Cardiac fibroblast (primary cell): ENCODE measurements at regions not wholly inside any gene's neighbourhood (a gene's known extent, or its start where the extent isn't known, plus 50 kb on each side); places are given as distances from the start of the nearest gene placed in this dataset.

Experiments
- DNase-seq, 2 donors: peaks; one replicate each; pipeline versions ENCODE4 v3.0.0 to v3.0.0-alpha.2; 2010; ENCODE audit warnings: low read depth in 2 of 2
- H3K4me3 ChIP-seq, 2 donors: replicated peaks in 1 of 2; 1 replicate in 1 of 2; 2 replicates in 1 of 2; pipeline ENCODE4 v1.5.1; 2011; ENCODE audit warnings: low read depth in 2 of 2, low read length in 2 of 2, mild to moderate bottlenecking in 2 of 2, moderate library complexity in 1 of 2
- CTCF ChIP-seq: IDR thresholded peaks from one replicate; pipeline ENCODE4 v1.5.1; 2011; ENCODE audit warnings: low read depth, mild to moderate bottlenecking, low read length, inconsistent platforms

- TF ChIP-seq CTCF, result no peak
- no peak overlapping the region for H3K4me3 ChIP-seq
- no peak for DNase-seq
These were observed 180.0 kb upstream of the DMAC1 start for GRCh38 chr9:7979611-7980010.

- TF ChIP-seq CTCF, result no peak
- no peak for DNase-seq
- H3K4me3 ChIP-seq, result no peak overlapping the region
These were observed 178.0 kb upstream of the DMAC1 start for GRCh38 chr9:7977586-7977985.

DNA sequence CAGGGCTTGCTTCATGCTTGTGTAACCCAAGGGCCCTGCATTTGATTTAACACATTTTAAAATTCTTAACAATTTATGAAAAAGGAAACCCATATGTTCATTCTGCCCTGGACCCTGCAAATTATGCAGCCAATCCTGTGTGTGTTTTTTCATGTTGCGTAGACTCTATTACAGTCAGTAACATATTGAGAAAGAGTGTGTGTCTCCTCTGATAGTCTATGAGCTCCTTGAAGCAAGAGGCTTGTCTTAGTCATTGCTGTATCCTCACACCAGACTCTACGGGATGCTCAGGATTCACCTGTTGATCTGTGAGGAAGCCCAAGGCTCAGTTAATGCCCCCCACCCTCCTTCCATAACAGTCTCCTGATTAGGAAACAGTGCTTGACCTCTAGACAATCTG is 177.3 kb upstream of the DMAC1 start:
- no peak overlapping the region for H3K4me3 ChIP-seq
- DNase-seq, result no peak
- TF ChIP-seq CTCF, result no peak

- no peak for DNase-seq
- H3K4me3 ChIP-seq, result no peak overlapping the region
- TF ChIP-seq CTCF, result no peak
These were observed 176.7 kb upstream of the DMAC1 start for GRCh38 chr9:7976167-7976755.

- DNase-seq, result no peak
- no peak overlapping the region for H3K4me3 ChIP-seq
- TF ChIP-seq CTCF, result no peak
These were observed 175.8 kb upstream of the DMAC1 start for GRCh38 chr9:7975336-7975735.

DNA sequence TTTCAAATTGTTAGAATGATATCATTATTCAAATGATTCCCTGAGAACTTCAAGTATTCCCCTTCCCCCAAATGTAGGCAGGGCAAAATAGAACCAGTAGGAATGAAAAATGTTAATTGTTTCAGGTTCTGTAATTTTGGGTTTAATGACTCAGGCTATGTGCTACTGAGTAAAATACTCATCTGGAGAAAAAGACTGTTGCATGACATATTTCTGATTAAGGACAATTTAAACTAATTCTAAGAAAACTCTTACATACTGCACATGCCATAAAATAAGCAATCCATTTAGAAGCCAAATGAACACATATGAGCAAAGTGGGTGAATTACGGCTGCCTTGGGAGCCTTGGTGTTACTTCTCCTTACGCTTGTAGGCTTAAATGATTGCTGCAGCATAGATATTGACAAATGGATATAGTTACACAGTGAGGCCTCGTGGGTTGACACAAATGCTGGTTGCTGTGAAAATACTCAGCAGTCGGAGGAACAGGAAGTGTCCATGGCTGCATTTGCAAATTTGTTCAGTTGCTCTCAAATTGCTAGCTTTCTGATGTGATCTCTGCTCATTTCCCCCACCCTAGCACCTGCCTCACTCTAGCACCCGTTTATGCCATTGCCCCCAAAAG is 174.9 kb upstream of the DMAC1 start:
- no peak overlapping the region for H3K4me3 ChIP-seq
- no peak for DNase-seq
- no peak for TF ChIP-seq CTCF

- no peak for DNase-seq
- H3K4me3 ChIP-seq, result no peak overlapping the region
- no peak for TF ChIP-seq CTCF
These were observed 173.5 kb upstream of the DMAC1 start for GRCh38 chr9:7973123-7973522.
